Ishikawa (cell line): ENCODE measurements at regions not wholly inside any gene's neighbourhood (a gene's known extent, or its start where the extent isn't known, plus 50 kb on each side); places are given as distances from the start of the nearest gene placed in this dataset.

Experiments
- CEBPB ChIP-seq: IDR thresholded peaks from 2 replicates; pipeline ENCODE4 v1.6.1; 2012
- CREB1 ChIP-seq: IDR thresholded peaks from 2 replicates; pipeline ENCODE4 v1.6.1; 2012; ENCODE audit warnings: low read depth
- EGR1 ChIP-seq: IDR thresholded peaks from 2 replicates; pipeline ENCODE4 v1.6.1; 2012
- EP300 ChIP-seq: IDR thresholded peaks from 2 replicates; pipeline ENCODE4 v1.6.1; 2012; ENCODE audit warnings: borderline replicate concordance
- FOXM1 ChIP-seq: IDR thresholded peaks from 2 replicates; pipeline ENCODE4 v1.6.1; 2012; ENCODE audit warnings: low read depth, borderline replicate concordance
- NFIC ChIP-seq: IDR thresholded peaks from 2 replicates; pipeline ENCODE4 v1.6.1; 2012
- RAD21 ChIP-seq: IDR thresholded peaks from 2 replicates; pipeline ENCODE4 v1.6.1; 2012; ENCODE audit warnings: low read depth
- TAF1 ChIP-seq: IDR thresholded peaks from 2 replicates; pipeline ENCODE4 v1.6.1; 2012; ENCODE audit warnings: low read depth, mild to moderate bottlenecking
- TCF12 ChIP-seq: IDR thresholded peaks from 2 replicates; pipeline ENCODE4 v1.6.1; 2012; ENCODE audit warnings: low read depth
- TEAD4 ChIP-seq: IDR thresholded peaks from 2 replicates; pipeline ENCODE4 v1.6.1; 2012
- USF1 ChIP-seq: IDR thresholded peaks from 2 replicates; pipeline ENCODE4 v1.6.1; 2012
- YY1 ChIP-seq: IDR thresholded peaks from 2 replicates; pipeline ENCODE4 v1.6.1; 2012; ENCODE audit warnings: low read depth
- ZBTB7A ChIP-seq: IDR thresholded peaks from 2 replicates; pipeline ENCODE4 v1.6.1; 2012; ENCODE audit warnings: low read depth
- TF ChIP-seq, protein P1 (sequence below): IDR thresholded peaks from 2 replicates; pipeline ENCODE4 v1.6.1; 2012; ENCODE audit warnings: low read depth, mild to moderate bottlenecking
- TF ChIP-seq, protein P2 (sequence below): IDR thresholded peaks from 2 replicates; pipeline ENCODE4 v1.6.1; 2012

DNA sequence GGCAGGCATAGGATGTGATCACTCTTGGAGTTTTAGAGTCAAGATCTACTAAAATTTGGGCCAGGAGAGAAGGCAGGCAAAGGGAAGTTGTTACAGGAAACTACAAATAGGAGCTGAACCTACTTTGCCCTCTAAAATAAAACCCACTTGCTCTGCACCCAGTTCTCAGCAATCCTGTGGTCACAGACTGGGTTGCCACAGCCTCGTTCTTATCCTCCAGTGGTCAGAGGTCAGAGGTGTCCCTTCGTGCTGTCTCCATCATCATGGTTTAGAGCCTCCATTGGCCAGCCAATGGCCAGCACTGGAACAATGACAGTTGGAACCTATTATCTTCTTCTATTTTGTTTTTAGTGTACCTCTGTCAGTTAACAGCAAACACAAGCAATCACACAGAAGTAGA is 90.7 kb upstream of the TNP1 start:
- no peak for TF ChIP-seq NFIC
- TF ChIP-seq YY1 = no peak
- no peak for TF ChIP-seq EGR1
- no peak for TF ChIP-seq RAD21
- TF ChIP-seq, protein P1, sequence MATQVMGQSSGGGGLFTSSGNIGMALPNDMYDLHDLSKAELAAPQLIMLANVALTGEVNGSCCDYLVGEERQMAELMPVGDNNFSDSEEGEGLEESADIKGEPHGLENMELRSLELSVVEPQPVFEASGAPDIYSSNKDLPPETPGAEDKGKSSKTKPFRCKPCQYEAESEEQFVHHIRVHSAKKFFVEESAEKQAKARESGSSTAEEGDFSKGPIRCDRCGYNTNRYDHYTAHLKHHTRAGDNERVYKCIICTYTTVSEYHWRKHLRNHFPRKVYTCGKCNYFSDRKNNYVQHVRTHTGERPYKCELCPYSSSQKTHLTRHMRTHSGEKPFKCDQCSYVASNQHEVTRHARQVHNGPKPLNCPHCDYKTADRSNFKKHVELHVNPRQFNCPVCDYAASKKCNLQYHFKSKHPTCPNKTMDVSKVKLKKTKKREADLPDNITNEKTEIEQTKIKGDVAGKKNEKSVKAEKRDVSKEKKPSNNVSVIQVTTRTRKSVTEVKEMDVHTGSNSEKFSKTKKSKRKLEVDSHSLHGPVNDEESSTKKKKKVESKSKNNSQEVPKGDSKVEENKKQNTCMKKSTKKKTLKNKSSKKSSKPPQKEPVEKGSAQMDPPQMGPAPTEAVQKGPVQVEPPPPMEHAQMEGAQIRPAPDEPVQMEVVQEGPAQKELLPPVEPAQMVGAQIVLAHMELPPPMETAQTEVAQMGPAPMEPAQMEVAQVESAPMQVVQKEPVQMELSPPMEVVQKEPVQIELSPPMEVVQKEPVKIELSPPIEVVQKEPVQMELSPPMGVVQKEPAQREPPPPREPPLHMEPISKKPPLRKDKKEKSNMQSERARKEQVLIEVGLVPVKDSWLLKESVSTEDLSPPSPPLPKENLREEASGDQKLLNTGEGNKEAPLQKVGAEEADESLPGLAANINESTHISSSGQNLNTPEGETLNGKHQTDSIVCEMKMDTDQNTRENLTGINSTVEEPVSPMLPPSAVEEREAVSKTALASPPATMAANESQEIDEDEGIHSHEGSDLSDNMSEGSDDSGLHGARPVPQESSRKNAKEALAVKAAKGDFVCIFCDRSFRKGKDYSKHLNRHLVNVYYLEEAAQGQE = no peak
- TF ChIP-seq EP300 = no peak
- TF ChIP-seq, protein P2, sequence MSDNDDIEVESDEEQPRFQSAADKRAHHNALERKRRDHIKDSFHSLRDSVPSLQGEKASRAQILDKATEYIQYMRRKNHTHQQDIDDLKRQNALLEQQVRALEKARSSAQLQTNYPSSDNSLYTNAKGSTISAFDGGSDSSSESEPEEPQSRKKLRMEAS = no peak
- TF ChIP-seq TCF12 = no peak
- TF ChIP-seq TAF1 = no peak
- no peak for TF ChIP-seq CEBPB
- TF ChIP-seq USF1 = no peak
- TF ChIP-seq CREB1 = no peak
- no peak for TF ChIP-seq ZBTB7A

GRCh38 chr2:216949700-216950413 is 90.0 kb upstream of the TNP1 start:
- TF ChIP-seq TEAD4 = no peak
- TF ChIP-seq TAF1 = no peak
- TF ChIP-seq NFIC = no peak
- TF ChIP-seq CREB1 = no peak
- no peak for TF ChIP-seq YY1
- TF ChIP-seq CEBPB = no peak
- no peak for TF ChIP-seq EP300
- no peak for TF ChIP-seq FOXM1
- TF ChIP-seq, protein P2 = no peak
- TF ChIP-seq, protein P1 = no peak
- no peak for TF ChIP-seq EGR1
- TF ChIP-seq TCF12 = no peak
- no peak for TF ChIP-seq ZBTB7A
- no peak for TF ChIP-seq USF1
- TF ChIP-seq RAD21 = no peak

GRCh38 chr2:216947055-216947454 is 87.2 kb upstream of the TNP1 start:
- TF ChIP-seq EP300 = no peak
- TF ChIP-seq, protein P2 = no peak
- TF ChIP-seq, protein P1 = no peak
- no peak for TF ChIP-seq RAD21
- TF ChIP-seq CREB1 = no peak
- no peak for TF ChIP-seq TCF12
- TF ChIP-seq TAF1 = no peak
- TF ChIP-seq ZBTB7A = no peak
- TF ChIP-seq EGR1 = no peak
- no peak for TF ChIP-seq FOXM1
- TF ChIP-seq USF1 = no peak
- TF ChIP-seq NFIC = no peak
- TF ChIP-seq TEAD4 = no peak
- no peak for TF ChIP-seq CEBPB
- TF ChIP-seq YY1 = no peak
